Adrenal gland (tissue), 9 donors: ENCODE measurements at regions not wholly inside any gene's neighbourhood (a gene's known extent, or its start where the extent isn't known, plus 50 kb on each side); places are given as distances from the start of the nearest gene placed in this dataset.

Experiments used
- DNase-seq, 7 donors: peaks; one replicate each; pipeline ENCODE4 v3.0.0-alpha.2; 2019 to 2020
- H3K27ac ChIP-seq, 5 donors: fragments of 200-600 bp; sonication (generic) in 4 of 5; 1 replicate in 3 of 5; 2 replicates in 2 of 5; pipeline versions ENCODE4 v1.5.1 to v1.8.0; 2016 to 2020; ENCODE audit warnings: mild to moderate bottlenecking in 1 of 5
- H3K27me3 ChIP-seq: fragments of 200-600 bp; 2 replicates; pipeline ENCODE4 v1.8.0; 2021
- H3K36me3 ChIP-seq, 2 donors: fragments of 200-600 bp; replicated peaks in 1 of 2; 1 replicate in 1 of 2; 2 replicates in 1 of 2; pipeline versions ENCODE4 v1.5.1 to v1.8.0; 2018 to 2022
- H3K4me1 ChIP-seq, 2 donors: fragments of 200-600 bp; replicated peaks in 1 of 2; 1 replicate in 1 of 2; 2 replicates in 1 of 2; pipeline versions ENCODE4 v1.5.1 to v1.8.0; 2018 to 2021
- H3K4me3 ChIP-seq, 4 donors: fragments of 200-600 bp; sonication (generic) in 3 of 4; one replicate each; pipeline ENCODE4 v1.5.1; 2016 to 2018
- H3K9me3 ChIP-seq, 3 donors: fragments of 200-600 bp; sonication (generic) in 1 of 3; replicated peaks in 1 of 3; 1 replicate in 2 of 3; 2 replicates in 1 of 3; pipeline versions ENCODE4 v1.5.1 to v1.8.0; 2016 to 2021
- POLR2A ChIP-seq, 2 donors: fragments of 450-650 bp; IDR thresholded peaks; one replicate each; pipeline ENCODE4 v1.6.1; 2017; ENCODE audit warnings: antibody characterized with exemption in 2 of 2, mild to moderate bottlenecking in 2 of 2, moderate library complexity in 1 of 2
- WGBS, 4 donors: extraction: QIAGEN DNeasy Blood & Tissue Kit in 2 of 4; methylation state at CpG; one replicate each; pipeline versions ENCODE4 v1.1.5 to v1.1.7; 2013 to 2017; 5-methylcytosine and 5-hydroxymethylcytosine counted together
- intact Hi-C, 2 donors: fragments of 100-400 bp; cut with DNase I; formaldehyde crosslinking; loops; one replicate each; pipeline versions ENCODE4 v1.14.1 to v1.15.0; 2022 to 2023
- TF ChIP-seq, protein P1 (sequence below), 6 experiments: fragments of 450-650 bp in 4 of 6; fragments of 200-600 bp in 2 of 6; sonication (generic) in 1 of 6; IDR thresholded peaks; 1 replicate in 5 of 6; 2 replicates in 1 of 6; pipeline versions ENCODE4 v1.5.1 to v1.8.0; 2016 to 2021; ENCODE audit warnings: antibody characterized with exemption in 6 of 6, mild to moderate bottlenecking in 2 of 6, moderate library complexity in 1 of 6
- donor health status: healthy with polysubstance abuse.
- donor health status: Bipolar disorder and iron deficiency.
- donor health status: DM: yes; HTN: yes; CAD: no.
- donor health status: DM: no; HTN: no; CAD: no.
- donor health status: DM: no; HTN: no; CAD: no.

DNA sequence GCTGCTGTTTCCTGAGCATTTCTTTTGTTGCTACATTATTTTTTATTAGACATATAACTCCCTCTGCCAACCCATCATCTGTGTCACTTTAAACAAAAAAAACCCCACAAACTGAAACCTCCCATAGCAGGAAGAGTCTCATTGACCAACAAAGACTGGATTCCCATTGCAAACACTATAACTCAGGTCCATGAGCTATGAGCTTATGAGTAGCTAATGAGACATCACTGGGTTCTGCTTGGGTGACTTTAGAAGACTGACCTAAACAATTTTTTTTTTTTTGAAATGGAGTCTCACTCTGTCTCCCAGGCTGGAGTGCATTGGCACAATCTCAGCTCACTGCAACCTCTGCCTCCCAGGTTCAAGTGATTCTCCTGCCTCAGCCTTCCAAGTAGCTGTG, 212.8 kb downstream of the LTN1 start:
- no peaks in the 10 kb centered on the region for H3K9me3 ChIP-seq
- intact Hi-C loops = no loop called here
- no peak for TF ChIP-seq POLR2A (IDR thresholded peaks at IDR 0.05)
- TF ChIP-seq, protein P1, sequence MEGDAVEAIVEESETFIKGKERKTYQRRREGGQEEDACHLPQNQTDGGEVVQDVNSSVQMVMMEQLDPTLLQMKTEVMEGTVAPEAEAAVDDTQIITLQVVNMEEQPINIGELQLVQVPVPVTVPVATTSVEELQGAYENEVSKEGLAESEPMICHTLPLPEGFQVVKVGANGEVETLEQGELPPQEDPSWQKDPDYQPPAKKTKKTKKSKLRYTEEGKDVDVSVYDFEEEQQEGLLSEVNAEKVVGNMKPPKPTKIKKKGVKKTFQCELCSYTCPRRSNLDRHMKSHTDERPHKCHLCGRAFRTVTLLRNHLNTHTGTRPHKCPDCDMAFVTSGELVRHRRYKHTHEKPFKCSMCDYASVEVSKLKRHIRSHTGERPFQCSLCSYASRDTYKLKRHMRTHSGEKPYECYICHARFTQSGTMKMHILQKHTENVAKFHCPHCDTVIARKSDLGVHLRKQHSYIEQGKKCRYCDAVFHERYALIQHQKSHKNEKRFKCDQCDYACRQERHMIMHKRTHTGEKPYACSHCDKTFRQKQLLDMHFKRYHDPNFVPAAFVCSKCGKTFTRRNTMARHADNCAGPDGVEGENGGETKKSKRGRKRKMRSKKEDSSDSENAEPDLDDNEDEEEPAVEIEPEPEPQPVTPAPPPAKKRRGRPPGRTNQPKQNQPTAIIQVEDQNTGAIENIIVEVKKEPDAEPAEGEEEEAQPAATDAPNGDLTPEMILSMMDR (IDR thresholded peaks at IDR 0.05) = no peak
- no peaks in the 10 kb centered on the region for H3K27me3 ChIP-seq
- H3K27ac ChIP-seq = no peak overlapping the region
- H3K4me1 ChIP-seq = no peaks in the 10 kb centered on the region
- no peaks in the 10 kb centered on the region for H3K36me3 ChIP-seq
- no peak for DNase-seq
- no peak overlapping the region for H3K4me3 ChIP-seq

DNA sequence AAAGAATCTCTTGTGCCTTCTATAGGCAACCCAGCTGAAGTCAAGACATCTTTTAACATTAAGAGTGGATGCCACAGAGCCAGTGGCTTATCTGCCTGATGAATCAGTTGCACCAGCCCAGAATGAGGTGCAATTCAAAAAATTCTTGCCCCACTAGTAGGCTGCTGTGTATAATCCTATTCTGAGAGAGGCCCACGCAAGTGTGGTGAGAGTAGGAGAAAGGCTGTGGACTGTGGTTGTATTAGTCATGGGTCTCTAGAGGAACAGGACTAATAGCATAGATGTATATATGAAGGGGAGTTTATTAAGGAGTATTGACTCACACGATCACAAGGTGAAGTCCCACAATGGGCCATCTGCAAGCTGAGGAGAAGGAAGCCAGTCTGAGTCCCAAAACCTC, 216.4 kb downstream of the LTN1 start:
- Histone ChIP-seq H3K27ac (no peak overlapping the region), H3K9me3 (no peaks in the 10 kb centered on the region), H3K36me3 (no peaks in the 10 kb centered on the region), H3K27me3 (no peaks in the 10 kb centered on the region), H3K4me3 (no peak overlapping the region), H3K4me1 (no peaks in the 10 kb centered on the region)
- intact Hi-C loops = no loop called here
- TF ChIP-seq, protein P1 (IDR thresholded peaks at IDR 0.05) = no peak
- TF ChIP-seq POLR2A (IDR thresholded peaks at IDR 0.05) = no peak
- no peak for DNase-seq
- WGBS, 4 donors = 84 to 89% (median 89%) methylated on average over 2 of the region's 2 CpGs

GRCh38 chr21:28775071-28775470, 217.6 kb downstream of the LTN1 start:
- Histone ChIP-seq H3K27ac (no peak overlapping the region), H3K4me3 (no peak overlapping the region), H3K4me1 (no peaks in the 10 kb centered on the region), H3K36me3 (no peaks in the 10 kb centered on the region), H3K27me3 (no peaks in the 10 kb centered on the region), H3K9me3 (no peaks in the 10 kb centered on the region)
- 62 to 70% (median 68%) methylated on average over 2 of the region's 2 CpGs for WGBS, 4 donors
- intact Hi-C loops = no loop called here
- TF ChIP-seq, protein P1 (IDR thresholded peaks at IDR 0.05) = no peak
- TF ChIP-seq POLR2A (IDR thresholded peaks at IDR 0.05) = no peak
- DNase-seq = no peak

DNA sequence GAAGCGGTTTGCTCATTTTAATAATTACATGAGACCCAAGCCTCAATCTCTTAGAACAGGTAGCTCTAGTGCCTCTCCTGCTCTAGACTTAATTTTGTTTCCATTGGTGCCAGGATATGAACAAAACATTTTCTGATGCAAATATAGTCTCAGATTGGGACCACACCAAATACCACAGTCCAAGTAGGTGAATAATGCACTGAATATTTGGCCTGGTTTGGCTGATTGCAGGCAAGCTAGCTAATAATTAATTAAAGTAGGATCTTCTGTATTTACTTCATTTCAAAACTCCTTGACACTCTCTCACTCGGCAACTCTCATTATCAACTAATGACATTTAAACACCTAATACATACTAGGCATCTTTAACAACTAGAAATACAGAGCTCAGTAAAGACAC, 219.6 kb downstream of the LTN1 start:
- H3K9me3 ChIP-seq = no peaks in the 10 kb centered on the region
- no peak for TF ChIP-seq POLR2A (IDR thresholded peaks at IDR 0.05)
- TF ChIP-seq, protein P1 (IDR thresholded peaks at IDR 0.05) = no peak
- no peak overlapping the region for H3K4me3 ChIP-seq
- intact Hi-C loops = no loop called here
- H3K4me1 ChIP-seq = no peaks in the 10 kb centered on the region
- H3K36me3 ChIP-seq = no peaks in the 10 kb centered on the region
- DNase-seq = no peak
- no peak overlapping the region for H3K27ac ChIP-seq
- no peaks in the 10 kb centered on the region for H3K27me3 ChIP-seq
- WGBS, 4 donors = 88 to 94% (median 94%) methylated on average over 2 of the region's 2 CpGs
